ENCODE measurements at regions not wholly inside any gene's neighbourhood (a gene's known extent, or its start where the extent isn't known, plus 50 kb on each side); places are given as distances from the start of the nearest gene placed in this dataset.

DNA sequence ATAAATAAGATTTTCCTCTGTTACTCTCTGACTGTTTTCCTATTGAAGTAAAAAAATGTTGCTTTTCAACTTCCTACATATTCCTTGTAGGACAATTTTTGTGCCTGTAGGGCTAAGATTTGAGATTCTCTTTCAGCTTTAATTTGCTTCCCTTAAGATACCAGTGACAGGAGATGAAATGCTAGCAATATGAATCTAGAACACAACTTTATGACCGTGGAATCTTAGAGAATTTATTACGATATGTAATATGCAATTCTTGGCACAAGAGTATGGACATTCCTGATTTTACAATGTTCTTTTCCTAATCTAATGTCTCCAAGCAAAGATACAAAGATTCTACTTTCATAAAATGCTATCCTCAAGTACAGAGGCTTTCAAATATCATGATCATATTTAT is 180.9 kb downstream of the KCNE4 start:
- Histone ChIP-seq H3K79me2 (ENCODE audit: control insufficient read depth, insufficient read depth, low read length) (no peaks in the 10 kb centered on the region), H3K4me2 (ENCODE audit: control insufficient read depth, extremely low read depth, insufficient read depth, low read depth, low read length) (no peak overlapping the region), H3K9me3 (ENCODE audit: control insufficient read depth, low read depth, low read length) (no peaks in the 10 kb centered on the region), H4K20me1 (ENCODE audit: control insufficient read depth, extremely low read depth, insufficient read depth, low read length) (no peaks in the 10 kb centered on the region), H3K4me3 (ENCODE audit: control insufficient read depth in 2 of 3, extremely low read depth in 1 of 3, insufficient read depth in 2 of 3, low read depth in 1 of 3, low read length in 3 of 3) (no peak overlapping the region), H3K36me3 (ENCODE audit: control insufficient read depth in 2 of 2, extremely low read depth in 1 of 2, insufficient read depth in 2 of 2, low read length in 2 of 2) (no peaks in the 10 kb centered on the region), H3K27ac (ENCODE audit: control insufficient read depth, insufficient read depth, low read length) (no peak overlapping the region), H3K27me3 (ENCODE audit: control insufficient read depth, extremely low read depth, insufficient read depth, low read length) (no peaks in the 10 kb centered on the region), H3K9ac (ENCODE audit: control insufficient read depth, extremely low read depth, insufficient read depth, low read length) (no peak overlapping the region), H2AFZ (ENCODE audit: control insufficient read depth, low read length) (no peak overlapping the region), H3K4me1 (ENCODE audit: control insufficient read depth, extremely low read depth, insufficient read depth, low read length) (peaks cover 20% of the 10 kb centered on the region), H3K9me1 (ENCODE audit: control insufficient read depth, extremely low read depth, insufficient read depth, low read length) (no peaks in the 10 kb centered on the region)
- no peak for FAIRE-seq
- dilution Hi-C loops (cut with MboI; ENCODE audit: extremely low pct_ligation_motif_present, low sequenced_read_pairs): no loop called here
- no peak for DNase-seq (ENCODE audit: low read depth, low spot score)
- TF ChIP-seq EZH2 (IDR thresholded peaks at IDR 0.05; ENCODE audit: low read length): no peak
- TF ChIP-seq, protein P1, sequence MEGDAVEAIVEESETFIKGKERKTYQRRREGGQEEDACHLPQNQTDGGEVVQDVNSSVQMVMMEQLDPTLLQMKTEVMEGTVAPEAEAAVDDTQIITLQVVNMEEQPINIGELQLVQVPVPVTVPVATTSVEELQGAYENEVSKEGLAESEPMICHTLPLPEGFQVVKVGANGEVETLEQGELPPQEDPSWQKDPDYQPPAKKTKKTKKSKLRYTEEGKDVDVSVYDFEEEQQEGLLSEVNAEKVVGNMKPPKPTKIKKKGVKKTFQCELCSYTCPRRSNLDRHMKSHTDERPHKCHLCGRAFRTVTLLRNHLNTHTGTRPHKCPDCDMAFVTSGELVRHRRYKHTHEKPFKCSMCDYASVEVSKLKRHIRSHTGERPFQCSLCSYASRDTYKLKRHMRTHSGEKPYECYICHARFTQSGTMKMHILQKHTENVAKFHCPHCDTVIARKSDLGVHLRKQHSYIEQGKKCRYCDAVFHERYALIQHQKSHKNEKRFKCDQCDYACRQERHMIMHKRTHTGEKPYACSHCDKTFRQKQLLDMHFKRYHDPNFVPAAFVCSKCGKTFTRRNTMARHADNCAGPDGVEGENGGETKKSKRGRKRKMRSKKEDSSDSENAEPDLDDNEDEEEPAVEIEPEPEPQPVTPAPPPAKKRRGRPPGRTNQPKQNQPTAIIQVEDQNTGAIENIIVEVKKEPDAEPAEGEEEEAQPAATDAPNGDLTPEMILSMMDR (optimal IDR thresholded peaks at IDR 0.05 in 1 of 3, IDR thresholded peaks at IDR 0.05 in 1 of 3, conservative IDR thresholded peaks at IDR 0.05 in 1 of 3; ENCODE audit: extremely low read depth in 1 of 3, insufficient read depth in 2 of 3, low read length in 3 of 3): no peak

DNA sequence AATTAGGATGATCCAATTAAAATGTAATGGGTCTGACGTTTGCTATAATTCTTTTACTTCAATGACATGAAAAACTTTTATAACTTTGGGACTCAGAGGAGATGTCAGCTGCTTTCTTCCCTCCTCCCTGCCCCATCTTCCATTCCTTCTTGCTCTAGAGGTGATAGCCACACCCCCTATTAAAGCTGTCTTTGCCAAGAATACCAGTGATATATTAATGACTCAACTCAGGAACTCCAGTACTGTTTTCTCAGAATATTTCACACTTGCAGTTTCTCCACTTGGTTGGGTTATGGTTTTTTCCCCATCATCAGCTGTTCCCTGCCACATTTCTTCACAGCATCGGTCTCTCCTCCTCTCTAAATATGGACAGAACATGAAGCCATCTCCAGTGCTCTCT is 184.0 kb downstream of the KCNE4 start:
- dilution Hi-C loops (cut with MboI; ENCODE audit: extremely low pct_ligation_motif_present, low sequenced_read_pairs): no loop called here
- Histone ChIP-seq H3K27me3 (ENCODE audit: control insufficient read depth, extremely low read depth, insufficient read depth, low read length) (no peaks in the 10 kb centered on the region), H3K4me1 (ENCODE audit: control insufficient read depth, extremely low read depth, insufficient read depth, low read length) (peaks cover 5% of the 10 kb centered on the region), H3K9me3 (ENCODE audit: control insufficient read depth, low read depth, low read length) (no peaks in the 10 kb centered on the region), H3K79me2 (ENCODE audit: control insufficient read depth, insufficient read depth, low read length) (no peaks in the 10 kb centered on the region), H3K9me1 (ENCODE audit: control insufficient read depth, extremely low read depth, insufficient read depth, low read length) (no peaks in the 10 kb centered on the region), H3K9ac (ENCODE audit: control insufficient read depth, extremely low read depth, insufficient read depth, low read length) (no peak overlapping the region), H4K20me1 (ENCODE audit: control insufficient read depth, extremely low read depth, insufficient read depth, low read length) (no peaks in the 10 kb centered on the region), H3K4me3 (ENCODE audit: control insufficient read depth in 2 of 3, extremely low read depth in 1 of 3, insufficient read depth in 2 of 3, low read depth in 1 of 3, low read length in 3 of 3) (no peak overlapping the region), H3K4me2 (ENCODE audit: control insufficient read depth, extremely low read depth, insufficient read depth, low read depth, low read length) (no peak overlapping the region), H3K27ac (ENCODE audit: control insufficient read depth, insufficient read depth, low read length) (no peak overlapping the region), H3K36me3 (ENCODE audit: control insufficient read depth in 2 of 2, extremely low read depth in 1 of 2, insufficient read depth in 2 of 2, low read length in 2 of 2) (no peaks in the 10 kb centered on the region), H2AFZ (ENCODE audit: control insufficient read depth, low read length) (no peak overlapping the region)
- peak; percentile 81 for FAIRE-seq
- DNase-seq (ENCODE audit: low read depth, low spot score): no peak
- TF ChIP-seq, protein P1 (optimal IDR thresholded peaks at IDR 0.05 in 1 of 3, IDR thresholded peaks at IDR 0.05 in 1 of 3, conservative IDR thresholded peaks at IDR 0.05 in 1 of 3; ENCODE audit: extremely low read depth in 1 of 3, insufficient read depth in 2 of 3, low read length in 3 of 3): no peak
- TF ChIP-seq EZH2 (IDR thresholded peaks at IDR 0.05; ENCODE audit: low read length): no peak

Measured in keratinocyte (primary cell).